GM21526 (cell line): ENCODE measurements at regions not wholly inside any gene's neighbourhood (a gene's known extent, or its start where the extent isn't known, plus 50 kb on each side); places are given as distances from the start of the nearest gene placed in this dataset.

ENCODE experiments used
- ATAC-seq: cut with Tn5 transposase; IDR thresholded peaks from one replicate; pipeline ENCODE4 v1.9.1; 2021; ENCODE audit warnings: moderate library complexity; ENCODE audit not compliant: unreplicated experiment, low FRiP score

DNA sequence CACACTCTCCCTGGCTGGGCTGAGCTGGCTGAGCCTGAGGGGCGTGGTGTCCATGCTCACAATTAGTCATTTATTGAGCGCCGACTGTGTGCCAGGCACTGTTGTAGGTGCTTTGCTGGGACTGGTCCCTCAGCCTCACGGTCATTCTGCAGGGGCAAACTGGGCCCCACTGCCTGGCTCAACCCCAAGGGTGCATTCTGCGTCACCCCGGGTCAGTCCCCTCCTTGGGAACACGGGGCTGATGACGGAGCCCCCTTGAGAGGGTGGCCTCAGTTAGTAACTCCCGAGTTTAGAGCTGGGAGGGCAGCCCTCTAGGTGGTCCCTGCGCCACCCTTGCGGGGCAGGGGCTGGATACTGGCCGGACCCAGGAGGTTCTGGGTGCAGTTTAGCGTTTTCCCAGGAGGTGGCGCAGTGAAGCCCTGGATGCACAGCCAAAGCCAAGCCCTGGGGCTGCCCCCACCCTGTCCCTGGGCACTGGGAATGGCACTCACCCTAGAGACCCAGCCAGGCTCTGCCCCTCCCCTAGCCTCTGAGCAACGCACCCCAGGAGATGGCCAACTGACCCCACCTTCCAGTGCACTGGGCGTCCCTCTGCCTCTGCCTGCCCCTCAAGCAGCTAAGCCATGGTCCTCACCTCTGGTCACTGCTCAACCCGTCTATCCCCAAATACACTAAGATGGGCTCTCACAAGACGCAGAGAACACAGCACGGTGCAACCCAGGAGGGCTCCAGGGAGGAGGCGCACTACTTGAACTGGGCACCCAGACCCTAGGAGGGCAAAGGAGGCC is 243.2 kb upstream of the GSE1 start:
- no peak for ATAC-seq

DNA sequence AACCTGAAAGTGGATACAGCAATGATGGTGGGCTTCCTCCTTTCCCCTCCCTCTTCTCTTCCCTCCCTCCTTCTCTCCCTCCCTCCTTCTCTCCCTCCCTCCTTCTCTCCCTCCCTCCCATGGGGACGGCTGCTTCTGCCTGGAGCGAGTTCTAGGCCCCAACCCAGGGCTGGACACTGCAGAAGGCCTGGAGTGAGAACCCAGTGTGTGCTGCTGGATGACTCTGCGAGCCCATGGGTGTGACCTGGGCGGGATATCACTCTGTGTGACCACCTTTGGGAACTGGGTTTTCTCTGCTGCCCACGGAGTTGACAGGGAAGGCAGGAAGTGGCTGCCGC is 242.6 kb upstream of the GSE1 start:
- ATAC-seq = no peak

GRCh38 chr16:85370881-85371651 is 242.1 kb upstream of the GSE1 start:
- ATAC-seq = no peak

DNA sequence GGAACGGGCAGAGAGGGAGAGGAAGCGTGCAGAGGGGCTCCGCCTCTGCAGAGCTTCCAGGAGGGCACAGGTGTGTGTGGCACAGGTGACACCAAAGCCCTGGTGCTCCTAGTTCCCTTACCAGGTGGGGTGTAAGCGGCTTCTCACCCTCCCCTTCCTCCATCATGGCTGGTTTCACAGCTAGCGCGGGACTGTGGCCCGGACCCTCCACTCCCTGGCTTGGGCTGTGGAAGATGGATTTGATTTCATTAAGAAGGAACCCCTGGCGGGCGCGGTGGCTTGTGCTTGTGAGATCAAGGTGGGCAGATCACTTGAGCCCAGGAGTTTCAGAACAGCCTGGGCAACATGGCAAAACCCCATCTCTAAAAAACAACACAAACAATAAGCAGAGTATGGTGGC is 241.2 kb upstream of the GSE1 start:
- ATAC-seq = no peak

GRCh38 chr16:85372627-85373372 is 240.3 kb upstream of the GSE1 start:
- no peak for ATAC-seq

- no peak for ATAC-seq
These were observed 239.2 kb upstream of the GSE1 start for GRCh38 chr16:85373741-85374570.

- ATAC-seq = no peak
These were observed 238.6 kb upstream of the GSE1 start for GRCh38 chr16:85374571-85374872.

DNA sequence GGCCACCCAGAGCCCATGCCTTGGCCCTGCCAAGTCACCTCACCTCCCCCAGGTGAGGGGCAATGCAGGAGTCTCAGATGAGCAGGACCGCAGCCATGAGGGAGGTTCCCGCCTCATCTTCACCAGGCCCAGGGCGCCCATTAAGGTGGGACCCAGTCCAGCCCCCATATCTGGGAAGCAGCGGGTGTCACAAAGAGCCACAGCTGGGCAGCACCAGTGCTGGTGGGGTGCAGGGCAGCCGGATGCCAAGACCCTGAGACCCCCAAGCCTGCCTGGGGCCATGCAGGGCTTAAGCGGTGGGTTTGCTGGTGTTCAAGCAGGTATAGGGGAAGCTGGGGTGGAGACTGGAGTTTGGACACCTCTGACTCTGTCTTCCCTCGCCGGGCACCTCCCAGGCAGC is 237.8 kb upstream of the GSE1 start:
- ATAC-seq = no peak

DNA sequence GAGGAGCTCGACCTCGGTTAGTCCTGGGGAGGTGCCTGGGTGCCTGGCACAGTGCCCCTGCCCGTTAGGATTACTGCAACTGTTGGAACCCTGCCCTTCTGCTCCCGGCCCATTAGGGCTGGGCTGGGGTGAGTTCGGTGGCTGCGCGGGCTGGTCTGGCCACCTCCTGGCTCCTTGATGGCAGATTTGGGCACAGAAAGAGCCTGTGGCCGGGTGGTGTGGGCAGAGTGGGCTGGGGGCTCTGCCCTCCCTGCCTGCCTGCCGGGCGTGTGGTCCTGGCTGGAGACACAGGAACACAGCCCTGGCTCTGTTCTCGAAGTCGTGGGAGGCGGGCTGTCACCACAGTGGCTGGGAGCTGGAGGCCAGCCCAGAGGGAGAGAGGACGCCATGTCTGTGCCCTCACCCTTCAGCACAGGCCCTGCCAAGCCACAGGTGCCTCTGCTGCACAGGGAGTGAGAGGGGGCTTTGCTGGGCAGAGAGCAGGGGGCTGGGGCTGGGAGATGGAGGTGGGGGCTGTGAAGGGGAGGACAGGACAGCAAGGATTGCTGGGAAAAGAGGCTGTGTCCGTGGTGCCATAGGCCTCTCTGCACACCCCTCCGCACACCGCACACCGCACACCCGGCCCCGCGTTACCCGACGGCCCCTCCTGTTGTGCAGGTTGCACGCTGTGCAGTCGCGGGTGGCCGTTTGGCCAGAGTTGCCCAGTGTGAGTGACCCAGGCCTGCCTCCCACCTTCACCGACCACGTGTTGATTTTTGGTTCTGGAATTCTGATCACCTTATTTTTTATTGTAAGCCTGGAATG is 236.6 kb upstream of the GSE1 start:
- no peak for ATAC-seq

GRCh38 chr16:85377388-85378144 is 235.6 kb upstream of the GSE1 start:
- no peak for ATAC-seq

- no peak for ATAC-seq
These were observed 234.7 kb upstream of the GSE1 start for GRCh38 chr16:85378145-85379040.

DNA sequence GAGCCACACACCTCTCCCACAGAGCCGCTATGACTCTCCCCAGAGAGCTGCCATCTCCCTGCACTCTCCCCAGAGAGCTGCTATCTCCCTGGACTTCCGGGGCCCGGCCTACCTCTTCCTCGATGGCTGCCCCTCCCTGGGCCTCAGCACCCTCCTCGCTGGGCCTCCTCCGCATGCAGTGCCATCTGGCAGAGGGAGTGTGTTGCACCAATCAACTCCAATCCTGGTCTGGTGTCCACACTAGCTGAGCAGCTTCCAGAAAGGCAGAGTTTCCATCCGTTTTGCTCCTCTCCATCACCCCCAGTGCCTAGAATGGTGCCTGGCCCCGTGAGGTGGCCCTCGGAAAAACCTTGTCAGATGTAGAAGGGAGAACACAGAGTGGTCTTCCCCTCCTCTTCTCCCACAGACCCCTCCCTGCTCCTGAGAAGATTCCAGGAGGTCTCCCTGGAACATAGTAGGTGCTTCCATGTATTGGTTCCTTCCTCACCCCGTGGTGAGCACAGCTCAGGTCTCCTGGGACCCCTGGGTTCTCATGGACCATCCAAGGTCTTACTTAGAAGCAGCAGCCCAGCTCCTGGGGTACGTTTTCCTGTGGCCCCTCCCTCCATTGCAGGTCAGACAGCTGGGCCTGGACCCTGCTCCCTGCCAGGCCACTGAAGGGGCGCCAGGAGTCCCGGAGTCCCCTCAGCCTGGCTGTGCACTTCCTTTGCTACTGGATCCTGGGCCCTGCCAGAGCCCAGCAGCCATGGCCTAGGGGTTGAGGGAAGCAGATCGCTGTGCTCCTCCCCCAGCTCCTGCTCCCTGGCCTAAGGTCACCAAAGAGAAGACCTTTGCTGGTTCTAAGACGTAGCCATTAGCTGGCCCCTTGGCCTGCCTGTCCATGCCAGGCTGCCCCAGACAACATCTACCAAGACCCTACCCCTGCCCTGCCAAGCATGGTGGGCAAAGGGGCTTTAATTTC is 233.8 kb upstream of the GSE1 start:
- no peak for ATAC-seq

GRCh38 chr16:85380002-85380395 is 233.1 kb upstream of the GSE1 start:
- ATAC-seq = no peak

DNA sequence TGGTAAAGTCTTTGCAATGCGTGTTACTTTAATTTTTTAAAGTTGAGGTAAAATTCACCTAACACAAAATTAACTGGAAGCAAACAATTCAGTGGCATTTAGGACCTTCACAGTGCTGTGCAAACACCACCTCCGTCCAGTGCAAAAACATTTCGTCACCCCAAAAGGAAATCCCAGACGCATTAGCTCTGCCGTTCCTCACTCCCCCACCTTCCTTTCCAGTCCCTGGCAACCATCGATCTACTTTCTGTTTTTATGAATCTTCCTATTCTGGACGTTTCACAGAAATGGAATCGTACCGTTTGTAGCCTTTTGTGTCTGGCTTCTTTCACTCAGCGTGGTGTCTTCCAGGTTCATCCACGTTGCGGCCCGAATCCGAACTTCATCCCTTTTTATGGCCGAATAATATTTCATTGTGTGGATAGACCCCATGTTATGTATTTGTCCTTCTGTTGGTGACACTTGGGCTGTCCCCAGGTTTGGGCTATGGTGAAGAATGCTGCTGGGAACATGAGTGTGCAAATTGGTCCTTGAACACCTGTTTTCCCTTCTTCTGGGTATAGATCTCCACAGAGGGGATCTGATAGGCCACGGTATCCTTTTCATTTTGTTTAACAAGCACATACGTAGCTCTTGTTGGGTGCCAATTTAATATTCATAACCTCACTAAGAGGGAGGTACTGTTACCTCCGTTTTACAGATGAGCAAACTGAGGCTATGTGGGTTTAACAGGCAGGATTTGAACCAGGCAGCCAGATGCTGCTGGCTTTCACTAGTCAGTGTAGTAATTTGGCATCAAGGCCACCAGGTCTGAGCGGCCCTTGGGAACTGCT is 232.0 kb upstream of the GSE1 start:
- ATAC-seq = no peak

- ATAC-seq = no peak
These were observed 231.2 kb upstream of the GSE1 start for GRCh38 chr16:85381738-85382592.
